Activated T-cell treated with anti-CD3 and anti-CD28 coated beads for 24 hours (primary cell): ENCODE measurements at regions not wholly inside any gene's neighbourhood (a gene's known extent, or its start where the extent isn't known, plus 50 kb on each side); places are given as distances from the start of the nearest gene placed in this dataset.
"Not testable (repeated sequence)": the region's sequence is repeated elsewhere in the genome, so short reads cannot be mapped to it uniquely, and the experiment has no call there.

Experiments
- DNase-seq: peaks from one replicate; pipeline ENCODE4 v3.0.0-alpha.2; 2020; ENCODE audit warnings: low read depth

GRCh38 chr1:82177192-82177591, 376.5 kb downstream of the ADGRL2 start:
- no peak for DNase-seq

- DNase-seq = no peak
Measured at GRCh38 chr1:82171955-82172354, 371.2 kb downstream of the ADGRL2 start.

- DNase-seq = no peak
Measured at GRCh38 chr1:82168482-82168881, 367.7 kb downstream of the ADGRL2 start.

- DNase-seq = no peak
Measured at GRCh38 chr1:82165304-82165703, 364.6 kb downstream of the ADGRL2 start.

- no peak for DNase-seq
Measured at GRCh38 chr1:82162486-82163420, 362.0 kb downstream of the ADGRL2 start.

- DNase-seq = no peak
Measured at GRCh38 chr1:82161700-82162141, 361.0 kb downstream of the ADGRL2 start.

GRCh38 chr1:82160903-82161302, 360.2 kb downstream of the ADGRL2 start:
- DNase-seq = no peak

- no peak for DNase-seq
Measured at GRCh38 chr1:82160036-82160435, 359.3 kb downstream of the ADGRL2 start.

- no peak for DNase-seq
Measured at GRCh38 chr1:82158981-82159380, 358.2 kb downstream of the ADGRL2 start.

- DNase-seq = no peak
Measured at GRCh38 chr1:82154219-82154970, 353.7 kb downstream of the ADGRL2 start.

GRCh38 chr1:82153752-82154151, 353.0 kb downstream of the ADGRL2 start:
- DNase-seq = no peak

- no peak for DNase-seq
Measured at GRCh38 chr1:82153272-82153629, 352.5 kb downstream of the ADGRL2 start.

GRCh38 chr1:82152356-82153271, 351.9 kb downstream of the ADGRL2 start:
- no peak for DNase-seq

GRCh38 chr1:82145656-82146055, 344.9 kb downstream of the ADGRL2 start:
- DNase-seq = no peak

GRCh38 chr1:82143108-82143833, 342.5 kb downstream of the ADGRL2 start:
- DNase-seq = no peak

- no peak for DNase-seq
Measured at GRCh38 chr1:82141390-82141789, 340.7 kb downstream of the ADGRL2 start.

GRCh38 chr1:82139751-82140468, 339.2 kb downstream of the ADGRL2 start:
- no peak for DNase-seq

GRCh38 chr1:82136351-82136750, 335.6 kb downstream of the ADGRL2 start:
- not testable (repeated sequence) for DNase-seq

GRCh38 chr1:82125866-82126265, 325.1 kb downstream of the ADGRL2 start:
- no peak for DNase-seq

GRCh38 chr1:82125119-82125518, 324.4 kb downstream of the ADGRL2 start:
- no peak for DNase-seq

GRCh38 chr1:82121421-82121820, 320.7 kb downstream of the ADGRL2 start:
- DNase-seq = no peak
